NB4 (cell line): ENCODE measurements at regions not wholly inside any gene's neighbourhood (a gene's known extent, or its start where the extent isn't known, plus 50 kb on each side); places are given as distances from the start of the nearest gene placed in this dataset.

ENCODE experiments used
- CTCF ChIP-seq: IDR thresholded peaks from one replicate; pipeline ENCODE4 v1.5.1; 2012; ENCODE audit warnings: low read depth, low read length
- POLR2A ChIP-seq: IDR thresholded peaks from 2 replicates; pipeline ENCODE4 v1.6.1; 2011; ENCODE audit warnings: mild to moderate bottlenecking; ENCODE audit not compliant: insufficient read length; ENCODE audit errors: extremely low read depth

GRCh38 chr11:130765951-130766649 lies 150.2 kb downstream of the SNX19 start:
- TF ChIP-seq CTCF (no peak), POLR2A (no peak)
